GM10266 (cell line): ENCODE measurements at regions not wholly inside any gene's neighbourhood (a gene's known extent, or its start where the extent isn't known, plus 50 kb on each side); places are given as distances from the start of the nearest gene placed in this dataset.

ENCODE experiments used
- DNase-seq: peaks from one replicate; pipeline ENCODE4 v3.0.0; 2012; ENCODE audit errors: extremely low spot score
- TF ChIP-seq, protein P1 (sequence below): IDR thresholded peaks from 2 replicates; pipeline ENCODE4 v1.5.1; 2012; ENCODE audit warnings: mild to moderate bottlenecking, low read depth; ENCODE audit not compliant: control insufficient read depth, insufficient read depth; ENCODE audit errors: missing control alignments

DNA sequence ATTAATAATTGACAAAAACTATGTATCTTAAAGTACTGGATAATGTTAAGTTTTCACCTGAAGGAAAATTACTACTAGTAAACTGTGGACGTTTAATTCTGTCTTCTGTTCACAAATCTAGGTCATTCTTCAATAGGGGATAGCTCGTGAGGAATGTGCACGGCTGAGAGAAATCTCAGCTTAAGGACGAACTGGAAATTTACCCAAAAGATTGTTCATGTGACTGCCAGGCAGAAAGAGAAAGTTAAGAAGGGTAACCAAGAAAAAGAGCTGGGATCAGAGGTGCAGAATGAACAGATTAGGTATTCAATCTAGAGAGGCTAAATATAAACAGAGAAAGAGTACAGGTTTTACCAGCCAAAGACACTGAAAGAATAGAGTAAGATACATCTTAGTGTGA lies 245.3 kb downstream of the CASP12 start:
- DNase-seq, result no peak
- TF ChIP-seq, protein P1, sequence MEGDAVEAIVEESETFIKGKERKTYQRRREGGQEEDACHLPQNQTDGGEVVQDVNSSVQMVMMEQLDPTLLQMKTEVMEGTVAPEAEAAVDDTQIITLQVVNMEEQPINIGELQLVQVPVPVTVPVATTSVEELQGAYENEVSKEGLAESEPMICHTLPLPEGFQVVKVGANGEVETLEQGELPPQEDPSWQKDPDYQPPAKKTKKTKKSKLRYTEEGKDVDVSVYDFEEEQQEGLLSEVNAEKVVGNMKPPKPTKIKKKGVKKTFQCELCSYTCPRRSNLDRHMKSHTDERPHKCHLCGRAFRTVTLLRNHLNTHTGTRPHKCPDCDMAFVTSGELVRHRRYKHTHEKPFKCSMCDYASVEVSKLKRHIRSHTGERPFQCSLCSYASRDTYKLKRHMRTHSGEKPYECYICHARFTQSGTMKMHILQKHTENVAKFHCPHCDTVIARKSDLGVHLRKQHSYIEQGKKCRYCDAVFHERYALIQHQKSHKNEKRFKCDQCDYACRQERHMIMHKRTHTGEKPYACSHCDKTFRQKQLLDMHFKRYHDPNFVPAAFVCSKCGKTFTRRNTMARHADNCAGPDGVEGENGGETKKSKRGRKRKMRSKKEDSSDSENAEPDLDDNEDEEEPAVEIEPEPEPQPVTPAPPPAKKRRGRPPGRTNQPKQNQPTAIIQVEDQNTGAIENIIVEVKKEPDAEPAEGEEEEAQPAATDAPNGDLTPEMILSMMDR, result no peak

DNA sequence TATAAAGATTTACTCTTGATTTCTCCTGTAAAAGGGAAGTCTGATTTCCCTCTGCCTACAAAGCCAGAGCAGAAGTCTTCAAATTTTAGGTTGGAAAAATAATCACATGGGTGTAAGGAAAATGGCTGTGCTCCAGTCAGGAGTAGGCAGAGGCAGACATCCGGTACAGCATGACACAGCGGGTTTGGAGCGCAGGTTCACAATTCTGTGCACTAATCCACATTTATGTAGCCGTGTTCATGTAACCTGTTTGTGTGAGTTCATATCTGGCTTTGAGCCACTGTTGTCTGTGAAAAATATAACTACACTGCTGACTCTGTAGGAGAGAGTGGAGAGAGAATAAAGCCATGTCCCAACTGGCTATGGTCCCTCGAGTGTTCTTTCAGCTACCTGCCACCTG lies 248.0 kb downstream of the CASP12 start:
- TF ChIP-seq, protein P1, result no peak
- no peak for DNase-seq

DNA sequence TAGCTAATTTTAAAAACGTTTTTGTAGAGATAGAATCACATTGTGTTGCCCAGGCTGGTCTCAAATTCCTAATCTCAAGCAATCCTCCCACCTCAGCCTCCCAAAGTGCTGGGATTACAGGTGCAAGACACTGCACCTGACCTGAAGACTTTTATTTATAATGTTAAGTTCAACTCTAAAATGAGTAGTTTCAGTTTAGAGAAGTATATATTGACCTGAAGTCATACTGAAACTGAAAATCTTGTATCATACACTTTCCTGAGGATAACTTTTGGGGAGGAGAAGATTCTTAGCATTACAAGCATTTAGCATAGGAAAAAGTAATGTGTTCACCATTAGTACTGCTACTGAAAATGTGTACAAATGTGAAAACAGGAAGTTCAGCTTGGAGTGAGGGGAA lies 249.3 kb downstream of the CASP12 start:
- DNase-seq, result no peak
- TF ChIP-seq, protein P1, result no peak

DNA sequence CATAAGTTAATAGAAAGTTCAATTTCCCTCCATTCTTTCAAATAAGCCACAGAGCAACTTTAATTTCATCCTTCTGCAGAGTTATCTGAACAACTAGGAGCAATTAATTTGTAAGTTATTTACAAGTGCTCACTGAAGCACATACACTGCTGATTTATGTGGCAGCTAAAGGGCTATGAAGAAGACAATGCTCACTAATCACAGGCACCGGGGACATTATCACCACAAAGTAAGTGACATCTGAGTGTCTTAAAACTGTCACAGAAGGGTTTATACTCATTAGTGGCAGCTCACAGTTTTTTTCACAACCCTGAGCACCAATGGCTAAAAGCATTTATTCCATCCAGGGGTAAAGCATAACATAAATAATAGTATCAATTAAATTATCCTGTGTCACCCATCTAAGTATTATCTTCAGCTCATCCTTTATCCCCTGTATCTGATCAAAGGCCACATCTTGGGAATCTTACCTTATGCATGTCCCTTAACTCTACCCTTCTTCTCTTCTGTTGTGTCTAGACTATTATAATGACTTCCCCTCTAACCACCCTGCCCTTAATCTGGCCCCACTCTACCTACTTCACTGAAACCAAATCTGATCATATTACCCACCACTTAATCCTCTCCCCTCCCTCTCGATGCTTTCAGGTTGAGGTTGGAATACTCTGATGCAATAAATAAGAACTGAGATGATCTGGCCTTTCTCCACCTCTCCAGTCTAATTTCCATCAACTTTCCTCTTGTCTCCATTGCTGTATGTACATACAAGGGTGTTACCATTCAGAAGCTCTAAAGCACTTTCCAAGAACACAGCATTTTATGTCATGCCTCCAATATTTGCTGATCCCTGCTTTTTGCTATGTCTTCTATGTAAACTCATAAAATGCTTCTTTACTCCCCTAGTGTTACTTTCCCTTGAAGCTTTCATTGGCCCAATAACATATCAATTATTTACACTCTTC lies 252.7 kb downstream of the CASP12 start:
- TF ChIP-seq, protein P1, result no peak
- no peak for DNase-seq

DNA sequence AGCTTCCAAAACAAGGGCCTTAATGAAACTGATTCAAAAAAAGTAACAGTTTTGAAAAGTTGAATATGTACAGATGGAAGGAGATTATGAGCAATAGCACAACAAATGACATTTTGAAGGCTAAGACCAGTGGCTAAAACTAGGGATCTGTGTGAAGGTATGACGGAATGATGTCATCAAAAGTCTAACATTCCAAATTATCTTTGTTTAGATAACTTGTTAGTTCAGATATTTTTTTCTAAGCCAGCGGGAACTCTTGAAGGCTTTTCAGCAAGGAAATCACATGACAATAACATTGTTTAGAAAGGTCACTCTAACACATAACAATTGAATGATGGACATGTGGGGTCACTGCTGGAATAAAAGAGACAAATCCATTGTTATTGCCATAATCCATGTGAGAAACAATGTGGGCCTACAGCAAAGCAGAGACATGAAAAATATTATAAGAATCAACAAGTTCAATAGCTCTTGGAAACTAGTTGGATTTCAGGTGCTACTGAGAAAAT lies 260.5 kb downstream of the CASP12 start:
- TF ChIP-seq, protein P1, result no peak
- no peak for DNase-seq

DNA sequence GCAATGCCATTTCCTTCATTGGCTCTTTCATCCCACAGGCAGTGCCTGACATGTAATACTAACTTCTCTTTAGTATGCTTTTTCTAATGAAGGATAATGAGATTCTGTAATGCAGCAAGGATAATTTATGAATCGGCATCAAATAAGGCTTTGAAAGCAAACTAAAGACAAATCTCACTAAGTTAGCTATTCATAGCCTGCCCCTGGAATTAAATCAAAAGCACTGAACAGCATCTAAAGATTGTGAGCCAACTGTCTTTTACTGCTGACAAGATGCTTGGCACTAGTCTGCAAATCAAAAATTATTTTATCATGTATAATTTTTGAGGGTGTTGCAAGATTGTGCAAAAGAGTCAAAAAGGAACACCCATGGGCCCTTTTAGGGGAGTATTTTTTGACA lies 265.0 kb downstream of the CASP12 start:
- TF ChIP-seq, protein P1, result no peak
- no peak for DNase-seq

DNA sequence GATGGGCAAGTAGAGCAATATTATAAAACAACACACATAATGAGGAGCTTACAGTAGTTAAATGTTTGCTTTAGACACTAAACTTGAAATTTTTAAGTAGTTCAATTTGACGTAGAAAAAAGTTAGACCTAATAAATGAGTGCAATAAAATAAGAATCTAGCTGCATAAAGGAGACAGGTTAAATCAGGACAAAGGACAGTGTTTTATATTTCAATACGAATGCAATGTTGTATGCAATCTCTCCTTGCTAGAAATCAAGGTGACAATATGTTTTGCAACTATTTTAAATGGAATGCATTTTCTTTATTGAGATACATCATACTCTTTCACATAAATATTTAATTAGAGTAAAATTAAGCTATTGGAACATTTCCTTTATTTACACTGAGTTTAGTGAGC lies 267.9 kb downstream of the CASP12 start:
- TF ChIP-seq, protein P1, result no peak
- no peak for DNase-seq
